HL-60 (cell line): ENCODE measurements at regions not wholly inside any gene's neighbourhood (a gene's known extent, or its start where the extent isn't known, plus 50 kb on each side); places are given as distances from the start of the nearest gene placed in this dataset.

Experiments
- DNase-seq, 2 experiments: peaks; one replicate each; pipeline ENCODE4 v3.0.0-alpha.2; 2010 to 2020; ENCODE audit warnings: low read depth in 1 of 2, low spot score in 1 of 2
- H3K27ac ChIP-seq: fragments of 250-450 bp; sonication (Bioruptor Pico); replicated peaks from 2 replicates; pipeline ENCODE4 v1.5.1; 2020; ENCODE audit warnings: mild to moderate bottlenecking, moderate library complexity
- H3K27me3 ChIP-seq: fragments of 250-450 bp; sonication (Bioruptor Pico); 2 replicates; pipeline ENCODE4 v1.5.1; 2021; ENCODE audit warnings: mild to moderate bottlenecking, moderate library complexity; ENCODE audit not compliant: insufficient read depth, poor library complexity, severe bottlenecking
- H3K4me3 ChIP-seq: replicated peaks from 2 replicates; pipeline ENCODE4 v1.5.1; 2011; ENCODE audit warnings: mild to moderate bottlenecking, control low read depth, low read length; ENCODE audit not compliant: insufficient read depth
- CTCF ChIP-seq: IDR thresholded peaks from one replicate; pipeline ENCODE4 v1.5.1; 2011; ENCODE audit warnings: low read length, control low read depth, inconsistent platforms; ENCODE audit not compliant: insufficient read depth
- GABPA ChIP-seq: IDR thresholded peaks from 2 replicates; pipeline ENCODE4 v1.6.1; 2012; ENCODE audit warnings: low read depth
- POLR2AphosphoS5 ChIP-seq: IDR thresholded peaks from 2 replicates; pipeline ENCODE4 v1.6.1; 2012; ENCODE audit warnings: low read depth
- SPI1 ChIP-seq: IDR thresholded peaks from 2 replicates; pipeline ENCODE4 v1.6.1; 2012; ENCODE audit warnings: low read depth, mild to moderate bottlenecking, borderline replicate concordance
- TF ChIP-seq, protein P1 (sequence below): IDR thresholded peaks from 2 replicates; pipeline ENCODE4 v1.6.1; 2012; ENCODE audit warnings: low read depth; ENCODE audit not compliant: insufficient replicate concordance

GRCh38 chr14:73780896-73781295, 66.7 kb upstream of the PNMA1 start:
- no peaks in the 10 kb centered on the region for H3K27me3 ChIP-seq
- no peak for DNase-seq
- TF ChIP-seq GABPA: no peak
- TF ChIP-seq POLR2AphosphoS5: no peak
- no peak for TF ChIP-seq SPI1
- TF ChIP-seq, protein P1, sequence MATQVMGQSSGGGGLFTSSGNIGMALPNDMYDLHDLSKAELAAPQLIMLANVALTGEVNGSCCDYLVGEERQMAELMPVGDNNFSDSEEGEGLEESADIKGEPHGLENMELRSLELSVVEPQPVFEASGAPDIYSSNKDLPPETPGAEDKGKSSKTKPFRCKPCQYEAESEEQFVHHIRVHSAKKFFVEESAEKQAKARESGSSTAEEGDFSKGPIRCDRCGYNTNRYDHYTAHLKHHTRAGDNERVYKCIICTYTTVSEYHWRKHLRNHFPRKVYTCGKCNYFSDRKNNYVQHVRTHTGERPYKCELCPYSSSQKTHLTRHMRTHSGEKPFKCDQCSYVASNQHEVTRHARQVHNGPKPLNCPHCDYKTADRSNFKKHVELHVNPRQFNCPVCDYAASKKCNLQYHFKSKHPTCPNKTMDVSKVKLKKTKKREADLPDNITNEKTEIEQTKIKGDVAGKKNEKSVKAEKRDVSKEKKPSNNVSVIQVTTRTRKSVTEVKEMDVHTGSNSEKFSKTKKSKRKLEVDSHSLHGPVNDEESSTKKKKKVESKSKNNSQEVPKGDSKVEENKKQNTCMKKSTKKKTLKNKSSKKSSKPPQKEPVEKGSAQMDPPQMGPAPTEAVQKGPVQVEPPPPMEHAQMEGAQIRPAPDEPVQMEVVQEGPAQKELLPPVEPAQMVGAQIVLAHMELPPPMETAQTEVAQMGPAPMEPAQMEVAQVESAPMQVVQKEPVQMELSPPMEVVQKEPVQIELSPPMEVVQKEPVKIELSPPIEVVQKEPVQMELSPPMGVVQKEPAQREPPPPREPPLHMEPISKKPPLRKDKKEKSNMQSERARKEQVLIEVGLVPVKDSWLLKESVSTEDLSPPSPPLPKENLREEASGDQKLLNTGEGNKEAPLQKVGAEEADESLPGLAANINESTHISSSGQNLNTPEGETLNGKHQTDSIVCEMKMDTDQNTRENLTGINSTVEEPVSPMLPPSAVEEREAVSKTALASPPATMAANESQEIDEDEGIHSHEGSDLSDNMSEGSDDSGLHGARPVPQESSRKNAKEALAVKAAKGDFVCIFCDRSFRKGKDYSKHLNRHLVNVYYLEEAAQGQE: no peak
- TF ChIP-seq CTCF: no peak
- no peak overlapping the region for H3K4me3 ChIP-seq
- no peak overlapping the region for H3K27ac ChIP-seq

- H3K27ac ChIP-seq: no peak overlapping the region
Measured at GRCh38 chr14:73780391-73780790, 66.2 kb upstream of the PNMA1 start.

GRCh38 chr14:73778736-73779135, 64.6 kb upstream of the PNMA1 start:
- Histone ChIP-seq H3K4me3 (no peak overlapping the region), H3K27ac (peak overlapping the region; percentile 54), H3K27me3 (no peaks in the 10 kb centered on the region)
- no peak for DNase-seq
- TF ChIP-seq SPI1 (no peak), GABPA (no peak), CTCF (no peak), POLR2AphosphoS5 (no peak)
- TF ChIP-seq, protein P1: no peak

More at GRCh38 chr14:73780391-73780790, 66.2 kb upstream of the PNMA1 start:
- Histone ChIP-seq H3K4me3 (no peak overlapping the region), H3K27me3 (no peaks in the 10 kb centered on the region)
- TF ChIP-seq, protein P1: no peak
- no peak for TF ChIP-seq POLR2AphosphoS5
- no peak for TF ChIP-seq CTCF
- DNase-seq: no peak
